ENCODE measurements at regions not wholly inside any gene's neighbourhood (a gene's known extent, or its start where the extent isn't known, plus 50 kb on each side); places are given as distances from the start of the nearest gene placed in this dataset.

DNA sequence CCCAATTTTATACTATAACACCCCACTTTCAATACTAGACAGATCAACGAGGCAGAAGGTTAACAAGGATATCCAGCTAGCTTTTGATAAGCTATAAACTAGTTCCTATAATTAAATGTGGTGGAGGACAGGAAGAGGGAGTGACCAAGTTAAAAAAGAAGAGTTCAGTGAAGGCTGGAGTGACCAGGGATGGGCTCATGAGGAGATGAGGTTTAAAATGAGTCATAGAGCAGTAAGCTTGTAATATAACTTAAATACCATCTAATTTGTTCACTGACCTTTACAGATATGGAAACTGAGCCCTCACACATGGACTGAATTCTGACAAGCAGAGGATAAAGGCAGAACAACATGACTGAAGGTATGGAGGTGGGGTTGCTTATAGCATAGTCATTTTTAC is 284.5 kb downstream of the SPATA31D1 start:
- Histone ChIP-seq H3K79me2 (replicated peaks; ENCODE audit: insufficient read depth, low read length) (no peaks in the 10 kb centered on the region), H3F3A (ENCODE audit: insufficient read depth, low read length, poor library complexity, severe bottlenecking) (no peaks in the 10 kb centered on the region), H3K27me3 (ENCODE audit: insufficient read depth, low read depth, low read length) (no peaks in the 10 kb centered on the region), H3K9me3 (ENCODE audit: low read length) (no peaks in the 10 kb centered on the region), H3K4me2 (ENCODE audit: low read length) (no peak overlapping the region), H3K9ac (ENCODE audit: low read length) (no peak overlapping the region), H3K4me3 (ENCODE audit: low read length) (no peak overlapping the region), H3K27ac (ENCODE audit: low read length) (no peak overlapping the region), H4K20me1 (ENCODE audit: insufficient read depth) (no peaks in the 10 kb centered on the region), H3K36me3 (ENCODE audit: insufficient read depth, low read length) (no peaks in the 10 kb centered on the region), H2AFZ (ENCODE audit: low read depth, low read length) (no peak overlapping the region), H3K9me2 (ENCODE audit: insufficient read depth, low read length) (no peaks in the 10 kb centered on the region)
- no peak for TF ChIP-seq EP300 (conservative IDR thresholded peaks at IDR 0.05; ENCODE audit: poor library complexity, severe bottlenecking)
- TF ChIP-seq, protein P1, sequence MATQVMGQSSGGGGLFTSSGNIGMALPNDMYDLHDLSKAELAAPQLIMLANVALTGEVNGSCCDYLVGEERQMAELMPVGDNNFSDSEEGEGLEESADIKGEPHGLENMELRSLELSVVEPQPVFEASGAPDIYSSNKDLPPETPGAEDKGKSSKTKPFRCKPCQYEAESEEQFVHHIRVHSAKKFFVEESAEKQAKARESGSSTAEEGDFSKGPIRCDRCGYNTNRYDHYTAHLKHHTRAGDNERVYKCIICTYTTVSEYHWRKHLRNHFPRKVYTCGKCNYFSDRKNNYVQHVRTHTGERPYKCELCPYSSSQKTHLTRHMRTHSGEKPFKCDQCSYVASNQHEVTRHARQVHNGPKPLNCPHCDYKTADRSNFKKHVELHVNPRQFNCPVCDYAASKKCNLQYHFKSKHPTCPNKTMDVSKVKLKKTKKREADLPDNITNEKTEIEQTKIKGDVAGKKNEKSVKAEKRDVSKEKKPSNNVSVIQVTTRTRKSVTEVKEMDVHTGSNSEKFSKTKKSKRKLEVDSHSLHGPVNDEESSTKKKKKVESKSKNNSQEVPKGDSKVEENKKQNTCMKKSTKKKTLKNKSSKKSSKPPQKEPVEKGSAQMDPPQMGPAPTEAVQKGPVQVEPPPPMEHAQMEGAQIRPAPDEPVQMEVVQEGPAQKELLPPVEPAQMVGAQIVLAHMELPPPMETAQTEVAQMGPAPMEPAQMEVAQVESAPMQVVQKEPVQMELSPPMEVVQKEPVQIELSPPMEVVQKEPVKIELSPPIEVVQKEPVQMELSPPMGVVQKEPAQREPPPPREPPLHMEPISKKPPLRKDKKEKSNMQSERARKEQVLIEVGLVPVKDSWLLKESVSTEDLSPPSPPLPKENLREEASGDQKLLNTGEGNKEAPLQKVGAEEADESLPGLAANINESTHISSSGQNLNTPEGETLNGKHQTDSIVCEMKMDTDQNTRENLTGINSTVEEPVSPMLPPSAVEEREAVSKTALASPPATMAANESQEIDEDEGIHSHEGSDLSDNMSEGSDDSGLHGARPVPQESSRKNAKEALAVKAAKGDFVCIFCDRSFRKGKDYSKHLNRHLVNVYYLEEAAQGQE (IDR thresholded peaks at IDR 0.05; ENCODE audit: borderline replicate concordance): no peak

GRCh38 chr9:82275258-82275927 is 286.8 kb downstream of the SPATA31D1 start:
- Histone ChIP-seq H3K27me3 (ENCODE audit: insufficient read depth, low read depth, low read length) (no peaks in the 10 kb centered on the region), H3F3A (ENCODE audit: insufficient read depth, low read length, poor library complexity, severe bottlenecking) (no peaks in the 10 kb centered on the region), H3K9me2 (ENCODE audit: insufficient read depth, low read length) (no peaks in the 10 kb centered on the region), H3K36me3 (ENCODE audit: insufficient read depth, low read length) (no peaks in the 10 kb centered on the region), H3K4me2 (ENCODE audit: low read length) (no peak overlapping the region), H2AFZ (ENCODE audit: low read depth, low read length) (no peak overlapping the region), H3K9ac (ENCODE audit: low read length) (no peak overlapping the region), H4K20me1 (ENCODE audit: insufficient read depth) (no peaks in the 10 kb centered on the region), H3K79me2 (replicated peaks; ENCODE audit: insufficient read depth, low read length) (no peaks in the 10 kb centered on the region), H3K9me3 (ENCODE audit: low read length) (no peaks in the 10 kb centered on the region), H3K4me3 (ENCODE audit: low read length) (no peak overlapping the region), H3K27ac (ENCODE audit: low read length) (no peak overlapping the region)
- no peak for TF ChIP-seq RAD21 (conservative IDR thresholded peaks at IDR 0.05)
- no peak for TF ChIP-seq SMC3 (conservative IDR thresholded peaks at IDR 0.05; ENCODE audit: poor library complexity)
- TF ChIP-seq, protein P1 (IDR thresholded peaks at IDR 0.05; ENCODE audit: borderline replicate concordance): no peak
- no peak for TF ChIP-seq TAF1 (IDR thresholded peaks at IDR 0.05; ENCODE audit: low read depth)
- no peak for TF ChIP-seq MXI1 (conservative IDR thresholded peaks at IDR 0.05; ENCODE audit: poor library complexity, severe bottlenecking)
- TF ChIP-seq EP300 (conservative IDR thresholded peaks at IDR 0.05; ENCODE audit: poor library complexity, severe bottlenecking): no peak
- TF ChIP-seq, protein P2, sequence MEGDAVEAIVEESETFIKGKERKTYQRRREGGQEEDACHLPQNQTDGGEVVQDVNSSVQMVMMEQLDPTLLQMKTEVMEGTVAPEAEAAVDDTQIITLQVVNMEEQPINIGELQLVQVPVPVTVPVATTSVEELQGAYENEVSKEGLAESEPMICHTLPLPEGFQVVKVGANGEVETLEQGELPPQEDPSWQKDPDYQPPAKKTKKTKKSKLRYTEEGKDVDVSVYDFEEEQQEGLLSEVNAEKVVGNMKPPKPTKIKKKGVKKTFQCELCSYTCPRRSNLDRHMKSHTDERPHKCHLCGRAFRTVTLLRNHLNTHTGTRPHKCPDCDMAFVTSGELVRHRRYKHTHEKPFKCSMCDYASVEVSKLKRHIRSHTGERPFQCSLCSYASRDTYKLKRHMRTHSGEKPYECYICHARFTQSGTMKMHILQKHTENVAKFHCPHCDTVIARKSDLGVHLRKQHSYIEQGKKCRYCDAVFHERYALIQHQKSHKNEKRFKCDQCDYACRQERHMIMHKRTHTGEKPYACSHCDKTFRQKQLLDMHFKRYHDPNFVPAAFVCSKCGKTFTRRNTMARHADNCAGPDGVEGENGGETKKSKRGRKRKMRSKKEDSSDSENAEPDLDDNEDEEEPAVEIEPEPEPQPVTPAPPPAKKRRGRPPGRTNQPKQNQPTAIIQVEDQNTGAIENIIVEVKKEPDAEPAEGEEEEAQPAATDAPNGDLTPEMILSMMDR (IDR thresholded peaks at IDR 0.05; ENCODE audit: poor library complexity, severe bottlenecking): no peak
- TF ChIP-seq POLR2AphosphoS5 (IDR thresholded peaks at IDR 0.05): no peak
- no peak for TF ChIP-seq EZH2 (IDR thresholded peaks at IDR 0.05; ENCODE audit: borderline replicate concordance, insufficient read depth, low read length, poor library complexity, severe bottlenecking)
